Stimulated activated CD4-positive, alpha-beta T cell treated with anti-CD3 and anti-CD28 coated beads, TNF-alpha, amount 100 ng/mL, for 24 hours (primary cell): ENCODE measurements at regions not wholly inside any gene's neighbourhood (a gene's known extent, or its start where the extent isn't known, plus 50 kb on each side); places are given as distances from the start of the nearest gene placed in this dataset.
"Not testable (repeated sequence)": the region's sequence is repeated elsewhere in the genome, so short reads cannot be mapped to it uniquely, and the experiment has no call there.

Experiments used
- DNase-seq, 3 experiments: peaks; one replicate each; pipeline ENCODE4 v3.0.0-alpha.2; 2020; ENCODE audit warnings: low read depth in 3 of 3

DNA sequence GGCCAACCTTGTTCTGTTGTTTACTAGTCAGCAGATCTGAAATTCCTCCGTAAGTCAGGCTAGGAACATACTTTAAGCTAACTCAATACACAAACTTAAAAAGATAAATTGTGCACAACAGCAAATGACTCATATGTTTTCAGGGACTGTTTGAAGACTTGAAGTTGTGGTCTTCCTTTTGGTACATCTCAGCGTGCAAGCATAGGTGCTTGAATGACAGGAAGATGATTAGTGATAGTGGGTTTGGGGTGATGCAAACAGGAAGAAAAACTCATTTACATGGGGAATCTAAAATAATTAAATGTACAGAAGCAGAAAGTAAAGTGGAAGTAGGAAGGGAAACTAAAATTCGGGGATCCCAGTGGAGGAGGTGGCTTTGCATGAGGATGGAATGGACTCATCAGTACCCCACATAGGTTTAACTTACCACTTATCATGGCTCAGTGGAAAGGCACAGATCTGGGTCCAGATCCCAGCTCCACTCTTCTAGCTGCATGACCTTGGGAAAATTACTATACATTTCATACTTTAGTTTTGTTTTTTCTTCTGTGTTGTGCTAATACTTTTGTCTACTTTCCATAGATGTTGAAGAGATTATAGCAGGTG lies 122.3 kb downstream of the XCL2 start:
- DNase-seq, result no peak

- no peak for DNase-seq
These were observed 123.6 kb downstream of the XCL2 start for GRCh38 chr1:168420177-168420576.

DNA sequence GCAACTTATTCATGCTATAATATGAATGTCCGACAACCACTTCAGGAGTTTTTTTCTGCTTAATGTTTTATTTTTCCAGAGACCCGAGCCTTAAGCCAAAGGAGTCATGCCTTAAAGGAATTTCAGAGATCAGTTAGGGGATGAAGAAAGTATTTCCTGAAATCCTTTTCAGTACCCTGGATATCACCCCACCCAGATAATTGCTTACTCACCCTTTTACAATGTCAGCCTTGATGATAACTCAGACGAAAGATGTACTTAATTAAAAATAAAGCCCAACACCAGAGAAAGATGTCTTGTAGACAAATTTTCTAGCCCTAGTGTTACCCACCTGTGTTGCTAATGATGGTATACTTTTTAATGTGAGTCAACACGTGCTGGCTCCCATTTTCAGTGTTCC lies 124.1 kb downstream of the XCL2 start:
- no peak for DNase-seq

GRCh38 chr1:168416220-168416619 lies 127.6 kb downstream of the XCL2 start:
- DNase-seq, result no peak

GRCh38 chr1:168414914-168415313 lies 128.9 kb downstream of the XCL2 start:
- DNase-seq, result no peak

DNA sequence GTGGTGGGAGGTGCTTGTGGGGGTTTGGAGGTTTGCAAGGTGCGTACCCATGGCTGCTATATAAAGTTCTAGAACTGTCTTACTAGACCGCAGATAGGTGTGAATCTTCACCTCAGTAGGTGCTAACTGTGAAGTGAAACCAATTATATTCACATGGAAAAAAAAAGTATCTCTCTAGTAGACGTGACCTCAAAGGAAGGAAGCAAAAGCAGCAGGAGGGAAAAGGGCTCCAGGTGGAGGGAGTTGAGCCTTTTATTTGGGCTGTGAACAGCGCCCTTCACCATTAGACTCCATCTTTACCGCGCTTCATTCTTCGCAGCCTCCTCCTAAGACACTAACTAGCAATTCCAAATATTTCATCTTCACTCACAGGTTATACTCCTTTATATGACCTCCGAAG lies 129.8 kb downstream of the TBX19 start:
- no peak for DNase-seq

DNA sequence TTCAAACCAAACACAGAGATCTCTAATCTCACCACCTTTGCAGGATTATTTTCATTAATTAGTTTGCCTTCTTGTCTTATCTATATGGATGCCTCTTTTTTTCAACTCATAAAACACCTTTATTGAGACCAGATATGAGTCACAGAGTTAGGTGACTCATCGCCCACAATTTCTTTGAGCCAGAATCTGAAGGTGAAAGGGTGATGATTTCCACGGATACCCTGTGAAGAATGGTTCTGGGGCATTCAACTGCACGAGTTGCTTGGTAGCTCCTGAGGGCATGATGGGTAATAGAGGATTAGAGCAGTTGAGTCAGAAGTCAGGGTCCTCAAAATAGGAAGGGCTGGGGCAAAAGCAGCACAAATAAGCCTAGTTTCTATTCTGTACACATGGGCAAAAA lies 128.2 kb downstream of the TBX19 start:
- DNase-seq, result peak; percentile 41 to 61 (median 52)

GRCh38 chr1:168408539-168408865 lies 127.8 kb downstream of the TBX19 start:
- no peak for DNase-seq

DNA sequence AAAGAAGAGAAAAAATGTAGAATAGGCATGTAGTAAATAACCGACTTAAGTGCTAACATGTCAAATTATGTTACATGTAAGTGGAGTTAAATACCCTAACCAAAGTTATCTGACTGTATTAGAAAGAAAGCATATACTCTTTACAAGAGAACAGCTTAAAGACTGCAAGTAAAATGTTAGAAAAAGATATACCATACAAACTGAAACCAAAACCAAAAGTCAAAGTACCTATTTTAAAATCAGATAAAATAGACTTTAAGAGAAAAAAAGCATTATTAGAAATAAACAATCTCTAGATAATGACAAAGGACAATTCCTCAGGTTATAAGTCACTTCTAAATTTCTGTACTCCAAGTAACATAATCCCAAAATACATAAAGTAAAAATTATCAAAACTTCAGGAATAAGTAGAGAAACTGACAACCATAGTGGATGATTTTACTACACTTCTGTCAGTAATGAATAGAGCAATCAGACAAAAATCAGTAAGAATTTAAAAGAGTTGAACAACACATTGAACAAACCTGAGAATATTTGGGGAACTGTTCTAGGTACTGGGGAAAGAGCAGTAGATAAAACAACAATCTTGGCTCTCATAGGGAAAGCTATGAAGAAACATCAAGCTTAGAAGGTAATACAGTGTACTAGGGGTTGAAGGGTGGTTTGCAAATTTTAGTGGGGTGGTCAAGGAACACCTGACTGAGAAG lies 127.3 kb downstream of the TBX19 start:
- no peak for DNase-seq

DNA sequence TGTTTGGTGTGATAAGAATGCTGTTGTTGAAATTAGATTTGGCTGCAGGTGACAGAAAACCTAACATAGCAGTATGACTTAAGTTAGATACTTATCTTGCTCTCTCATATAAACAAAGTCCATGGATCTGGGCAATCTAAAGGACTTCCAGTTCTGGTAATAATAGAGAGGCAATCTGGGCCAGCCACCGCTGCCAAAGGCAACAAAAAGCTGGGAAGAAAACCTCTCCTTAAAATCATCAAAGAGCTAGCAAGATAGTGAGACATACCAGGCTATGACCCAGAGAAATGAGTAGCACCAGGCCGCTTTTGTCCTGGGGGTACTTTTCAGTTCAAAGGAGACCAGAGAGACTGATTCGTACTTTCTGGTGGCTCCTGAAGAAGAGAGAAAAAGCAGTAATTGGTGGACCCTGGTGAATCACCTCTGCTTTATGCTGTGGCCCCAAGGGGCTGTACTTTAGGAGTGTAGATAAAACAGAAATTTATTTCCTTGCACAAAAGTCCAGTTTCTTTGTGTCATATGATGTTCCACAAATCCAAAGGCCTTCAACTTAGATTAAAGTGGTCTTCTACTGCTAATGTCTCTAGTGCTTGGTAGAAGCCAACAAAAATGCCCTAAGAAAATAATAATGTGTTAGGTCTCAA lies 125.4 kb downstream of the TBX19 start:
- no peak for DNase-seq

DNA sequence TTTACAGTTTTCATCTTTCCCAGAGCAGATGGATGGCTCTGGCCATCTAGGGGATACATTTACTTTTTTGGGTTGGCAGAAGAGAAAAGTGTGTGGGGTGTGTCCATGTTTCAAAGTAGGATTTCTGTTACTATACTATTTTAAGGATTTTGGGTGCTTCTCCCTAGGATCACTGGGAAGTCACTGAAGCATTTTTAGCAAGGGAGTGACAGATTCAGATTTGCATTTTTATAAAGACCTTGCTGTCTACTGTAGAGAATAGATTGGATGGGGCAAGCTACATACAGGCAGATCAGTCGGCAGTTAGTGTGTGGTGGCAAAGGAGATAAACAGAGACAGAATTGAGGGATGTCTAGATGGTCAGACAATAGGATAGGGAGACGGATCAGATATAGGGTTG lies 122.5 kb downstream of the TBX19 start:
- no peak for DNase-seq

GRCh38 chr1:168402466-168402865 lies 121.8 kb downstream of the TBX19 start:
- DNase-seq, result not testable (repeated sequence)

DNA sequence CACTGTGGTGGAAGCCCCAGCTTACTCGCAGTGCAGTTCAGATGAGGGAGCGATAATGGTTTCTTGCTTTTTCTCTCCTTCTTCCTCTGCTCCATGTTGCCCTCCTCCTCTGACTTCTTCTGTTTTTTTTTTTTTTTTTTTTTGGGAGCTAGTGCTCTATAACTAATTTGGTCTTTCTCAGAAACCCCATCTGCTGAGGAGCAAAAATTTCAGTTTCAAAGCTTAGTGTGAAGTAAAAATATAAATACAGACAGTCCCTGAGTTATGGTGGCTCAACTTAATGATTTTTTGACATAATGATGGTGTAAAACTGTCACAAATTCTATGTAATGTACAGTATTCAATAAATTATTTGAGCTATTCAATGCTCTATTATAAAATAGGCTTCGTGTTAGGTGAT lies 120.7 kb downstream of the TBX19 start:
- DNase-seq, result no peak

GRCh38 chr1:168400139-168400538 lies 119.5 kb downstream of the TBX19 start:
- DNase-seq, result no peak

DNA sequence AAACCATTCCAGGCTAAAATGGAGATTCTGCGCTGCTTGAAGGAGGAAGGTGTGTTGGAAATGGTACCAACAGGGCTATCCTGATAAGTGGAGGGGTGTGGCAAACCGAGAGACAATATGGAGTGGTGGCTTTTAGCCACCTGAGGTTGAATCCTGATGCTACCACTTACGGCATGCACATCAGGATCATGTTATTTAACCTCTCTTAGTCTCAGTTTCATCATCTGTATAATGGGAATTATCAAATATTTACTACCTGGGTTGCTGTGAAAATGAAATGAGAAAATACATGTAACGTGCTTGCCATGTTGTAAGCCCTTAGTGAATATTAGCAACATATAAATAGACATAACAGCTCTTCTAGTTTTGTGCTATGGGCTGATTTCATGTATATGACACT lies 117.1 kb downstream of the TBX19 start:
- no peak for DNase-seq

GRCh38 chr1:168396940-168397684 lies 116.4 kb downstream of the TBX19 start:
- DNase-seq, result no peak

- DNase-seq, result no peak
These were observed 115.8 kb downstream of the TBX19 start for GRCh38 chr1:168396508-168396907.

DNA sequence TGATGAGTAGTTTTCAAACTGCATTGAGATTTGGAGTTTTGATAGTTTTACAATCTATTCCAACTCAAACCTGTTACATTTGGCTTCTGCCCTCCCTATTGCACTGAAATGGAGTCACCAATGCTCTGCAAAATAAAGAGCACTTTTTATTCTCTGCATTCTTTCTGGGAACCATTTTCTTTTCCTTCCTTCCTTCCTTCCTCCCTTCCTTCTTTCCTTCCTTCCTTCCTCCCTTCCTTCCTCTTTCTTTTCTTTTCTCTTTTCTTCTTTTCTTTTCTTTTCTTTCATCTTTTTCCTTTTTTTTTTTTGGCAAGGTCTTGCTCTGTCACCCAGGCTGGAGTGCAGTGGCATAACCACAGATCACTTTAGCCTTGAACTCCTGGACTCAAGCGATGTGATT lies 114.2 kb downstream of the TBX19 start:
- DNase-seq, result no peak

DNA sequence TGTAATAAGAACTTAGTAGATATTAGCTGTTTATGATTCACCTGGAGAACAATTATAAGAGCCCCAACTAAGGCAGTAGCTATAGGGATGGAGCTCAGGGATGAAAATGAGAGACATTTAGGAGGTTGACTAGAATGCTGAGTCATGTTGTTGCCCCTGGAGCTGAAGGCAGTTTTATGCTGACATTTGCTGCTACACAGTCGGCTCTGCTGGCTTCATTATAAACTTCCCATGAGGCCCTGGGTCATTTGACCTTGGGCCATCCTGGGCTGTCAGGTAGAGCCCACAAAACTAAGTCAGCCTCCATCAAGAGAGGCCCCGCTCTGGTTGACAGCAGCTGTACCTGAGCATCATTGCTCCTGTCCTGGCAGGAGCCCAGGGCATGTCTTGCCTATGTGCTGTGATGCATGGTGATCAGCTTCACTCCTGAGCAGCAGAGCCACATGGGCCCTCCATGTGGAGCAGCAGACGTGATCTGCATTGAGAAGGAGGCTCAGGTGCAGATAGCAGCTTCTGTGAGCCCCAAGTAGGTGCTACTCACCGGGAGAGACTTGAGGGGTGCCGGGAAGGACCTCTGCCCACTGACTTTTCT lies 112.4 kb downstream of the TBX19 start:
- no peak for DNase-seq

- no peak for DNase-seq
These were observed 111.4 kb downstream of the TBX19 start for GRCh38 chr1:168391851-168392681.

DNA sequence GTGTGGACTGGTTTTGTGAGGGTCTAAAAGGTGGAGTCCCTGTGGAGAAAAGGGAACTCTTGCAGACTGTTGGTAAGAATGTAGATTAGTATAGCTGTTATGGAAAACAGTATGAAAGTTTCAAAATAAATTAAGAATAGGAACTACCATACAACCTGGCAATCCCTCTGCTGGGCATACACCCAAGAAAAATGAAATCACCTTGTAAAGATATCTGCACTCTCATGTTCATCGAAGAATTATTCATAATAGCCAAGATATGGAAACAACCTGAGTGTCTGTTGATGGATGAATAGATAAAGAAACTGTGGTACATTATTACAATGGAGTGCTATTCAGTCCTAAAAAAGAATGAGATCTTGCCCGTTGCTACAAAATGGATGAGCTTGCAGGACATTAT lies 109.6 kb downstream of the TBX19 start:
- no peak for DNase-seq
